ENCODE measurements at regions not wholly inside any gene's neighbourhood (a gene's known extent, or its start where the extent isn't known, plus 50 kb on each side); places are given as distances from the start of the nearest gene placed in this dataset.

- no peak for DNase-seq
Measured at GRCh38 chr7:125098377-125098970, 168.8 kb upstream of the POT1 start.

DNA sequence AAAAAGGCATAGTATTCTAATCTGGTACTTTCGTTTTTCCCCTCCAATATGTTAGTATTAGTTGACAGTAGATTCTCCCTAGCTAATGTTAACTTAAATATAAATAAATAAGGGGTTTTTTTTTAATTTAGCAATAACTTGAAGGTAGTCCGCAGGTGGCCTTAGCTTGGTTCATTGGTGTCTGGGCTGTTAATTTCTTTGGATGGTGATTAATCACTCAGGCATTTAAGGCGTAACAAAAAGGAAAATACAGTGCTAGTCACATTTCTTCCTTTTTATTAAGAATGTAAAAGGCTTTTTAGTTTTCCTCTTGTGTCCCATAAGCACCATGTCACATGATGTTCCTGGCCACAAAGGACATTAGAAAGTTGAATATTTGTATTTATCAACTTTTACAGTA, 161.0 kb upstream of the POT1 start:
- DNase-seq, result no peak

GRCh38 chr7:125089171-125089570, 159.5 kb upstream of the POT1 start:
- DNase-seq, result no peak

- DNase-seq, result no peak
Measured at GRCh38 chr7:125088555-125088954, 158.9 kb upstream of the POT1 start.

DNA sequence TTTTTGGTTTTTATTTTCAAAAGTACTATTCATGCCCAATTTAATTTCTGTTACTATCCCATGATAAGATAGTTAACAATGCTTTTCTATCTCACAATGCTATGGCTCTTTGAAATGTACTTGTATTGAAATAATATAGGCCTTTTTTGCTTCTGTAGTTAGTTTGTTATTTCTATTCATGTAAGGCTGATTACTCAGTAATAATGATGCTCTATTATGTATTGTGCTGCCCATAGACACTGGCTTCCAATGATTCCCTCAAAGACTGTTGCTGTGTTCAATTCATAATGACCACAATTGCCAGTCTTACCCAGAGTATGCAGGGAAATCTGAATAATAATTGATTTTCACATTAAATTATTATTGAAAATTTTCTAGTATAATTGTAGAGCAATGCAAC, 155.5 kb upstream of the POT1 start:
- no peak for DNase-seq

- DNase-seq, result no peak
Measured at GRCh38 chr7:125084196-125084595, 154.6 kb upstream of the POT1 start.

DNA sequence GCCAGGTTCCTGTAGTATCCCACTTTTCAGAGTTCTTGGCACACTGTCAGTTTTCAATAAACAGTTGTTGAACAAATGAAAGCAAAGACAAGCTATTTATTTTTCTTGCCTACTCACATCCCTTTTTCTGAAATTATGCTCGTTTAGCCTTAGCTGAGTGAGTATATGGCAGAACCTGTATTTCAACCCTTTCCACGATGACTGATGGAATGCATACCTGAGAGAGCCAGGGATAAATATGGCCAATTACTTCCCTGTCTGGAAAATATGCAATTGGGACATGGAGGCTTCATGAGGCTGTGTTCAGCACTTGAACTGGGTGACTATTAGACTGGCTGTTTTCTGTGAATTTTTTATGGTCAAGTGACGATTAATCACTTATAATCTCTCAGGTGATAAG, 144.5 kb upstream of the POT1 start:
- no peak for DNase-seq

DNA sequence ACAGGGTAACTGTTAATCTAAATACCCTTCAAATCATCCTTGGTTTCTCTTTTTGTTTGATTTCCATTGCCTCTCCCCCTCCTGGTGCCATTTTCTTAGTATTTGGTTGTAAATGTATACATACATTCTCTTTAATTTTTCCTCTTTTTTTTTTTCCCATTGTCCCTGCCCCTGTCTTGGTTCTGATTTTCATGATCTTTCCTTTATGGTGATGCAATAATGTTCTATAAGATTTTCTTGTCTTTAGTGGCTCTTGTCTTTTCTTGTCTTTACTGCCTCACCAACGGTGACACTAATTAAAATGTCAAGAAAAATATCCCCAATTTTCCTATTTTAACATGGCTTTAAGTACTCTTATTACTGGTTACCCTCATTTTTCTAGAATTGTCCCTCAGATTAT, 135.9 kb upstream of the POT1 start:
- no peak for DNase-seq

- no peak for DNase-seq
Measured at GRCh38 chr7:125065001-125065400, 135.4 kb upstream of the POT1 start.

DNA sequence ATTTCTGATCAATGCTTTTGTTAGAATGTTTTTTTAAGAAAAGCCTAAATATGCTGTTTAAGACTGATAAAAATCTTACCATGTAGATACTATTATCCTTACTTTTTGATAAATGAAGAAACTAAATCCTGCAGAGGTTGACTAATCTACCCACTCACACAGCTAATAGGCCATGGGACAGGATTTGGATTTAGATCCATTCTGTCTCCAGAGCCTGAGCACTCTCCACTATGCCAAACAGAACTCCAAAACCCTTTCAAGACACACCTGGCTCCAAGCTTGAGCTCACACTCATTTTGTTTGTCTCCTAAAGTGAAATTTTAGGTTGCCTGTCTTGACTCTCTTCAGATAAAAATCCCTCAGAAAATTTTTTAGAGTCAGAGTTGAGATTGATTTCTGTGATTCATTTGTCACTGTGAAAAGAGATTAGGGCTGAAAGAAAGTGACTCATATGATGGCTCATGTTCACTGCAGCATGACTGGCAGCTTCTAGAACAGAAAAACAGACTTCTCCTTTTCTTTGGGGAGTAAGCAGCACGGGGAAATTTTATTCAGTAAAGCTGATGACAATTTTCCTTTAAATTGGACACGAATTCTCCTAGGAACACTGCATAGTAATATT, 132.3 kb upstream of the POT1 start:
- no peak for DNase-seq

- DNase-seq, result peak; percentile 17
Measured at GRCh38 chr7:125061083-125061745, 131.6 kb upstream of the POT1 start.

- DNase-seq, result peak; percentile 30
Measured at GRCh38 chr7:125059861-125060456, 130.3 kb upstream of the POT1 start.

DNA sequence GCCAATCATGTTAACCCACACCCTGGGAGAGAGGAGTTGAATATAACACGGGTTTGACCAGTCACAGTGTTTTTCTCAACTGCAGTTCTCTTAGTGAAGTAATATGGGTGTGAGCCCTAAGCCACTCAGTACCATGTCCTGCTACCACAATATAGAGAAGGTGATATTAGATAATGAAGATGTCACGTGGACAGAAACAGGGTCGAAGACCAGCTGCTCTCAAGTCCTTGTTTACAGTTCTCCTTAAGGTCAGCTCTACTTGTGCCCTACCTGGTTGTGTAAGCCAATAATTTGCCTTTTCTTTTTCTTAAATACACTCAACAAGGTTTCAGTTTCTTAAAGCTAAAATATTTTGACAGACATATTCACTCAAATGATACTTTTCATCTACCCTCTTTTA, 128.3 kb upstream of the POT1 start:
- DNase-seq, result no peak

- DNase-seq, result no peak
Measured at GRCh38 chr7:125055376-125055775, 125.8 kb upstream of the POT1 start.

DNA sequence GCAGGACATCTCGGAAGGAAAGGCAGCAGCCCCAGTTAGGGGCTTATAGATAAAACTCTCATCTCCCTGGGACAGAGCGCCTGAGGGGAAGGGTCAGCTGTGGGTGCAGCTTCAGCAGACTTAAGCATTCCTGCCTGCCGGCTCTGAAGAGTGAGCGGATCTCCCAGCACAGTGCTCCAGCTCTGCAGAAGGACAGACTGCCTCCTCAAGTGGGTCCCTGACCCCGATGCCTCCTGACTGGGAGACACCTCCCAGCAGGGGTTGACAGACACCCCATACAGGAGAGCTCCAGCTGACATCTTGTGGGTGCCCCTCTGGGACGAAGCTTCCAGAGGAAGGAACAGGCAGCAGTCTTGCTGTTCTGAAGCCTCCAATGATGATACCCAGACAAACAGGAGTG, 117.1 kb upstream of the POT1 start:
- no peak for DNase-seq

DNA sequence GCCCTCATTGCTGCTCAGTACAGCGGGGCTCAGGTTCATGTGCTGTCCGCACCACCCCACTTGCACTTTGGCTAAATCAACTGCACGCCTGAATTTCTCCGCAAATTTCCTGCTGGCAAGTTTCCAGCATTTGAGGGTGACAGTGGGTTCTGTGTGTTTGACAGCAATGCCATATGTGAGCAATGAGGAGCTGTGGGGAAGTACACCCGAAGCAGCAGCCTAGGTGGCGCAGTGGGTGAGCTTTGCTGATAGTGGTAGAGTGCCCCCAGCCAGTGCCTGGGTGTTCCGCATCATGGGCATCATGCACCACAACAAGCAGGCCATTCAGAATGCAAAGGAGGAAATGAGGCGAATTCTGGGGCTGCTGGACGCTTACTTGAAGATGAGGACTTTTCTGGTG, 103.9 kb upstream of the POT1 start:
- no peak for DNase-seq

DNA sequence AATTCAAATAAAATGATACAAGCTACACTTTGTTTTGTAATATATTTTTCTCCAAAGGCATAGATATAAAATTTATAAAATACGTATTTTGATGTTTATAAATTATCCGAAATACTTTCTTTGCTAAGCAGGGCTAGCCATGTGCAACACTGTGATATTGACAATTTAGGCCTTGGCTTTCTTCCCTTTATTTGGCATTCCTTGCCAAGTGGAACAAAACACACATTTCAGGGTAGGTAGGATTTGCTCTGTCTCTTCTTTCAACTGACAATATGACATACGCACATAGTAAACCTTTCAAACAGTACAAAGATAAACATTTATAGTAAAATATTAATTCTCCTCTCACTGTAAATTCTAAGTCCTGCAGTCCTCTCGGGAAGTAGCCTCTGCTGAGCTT, 103.3 kb upstream of the POT1 start:
- DNase-seq, result no peak

DNA sequence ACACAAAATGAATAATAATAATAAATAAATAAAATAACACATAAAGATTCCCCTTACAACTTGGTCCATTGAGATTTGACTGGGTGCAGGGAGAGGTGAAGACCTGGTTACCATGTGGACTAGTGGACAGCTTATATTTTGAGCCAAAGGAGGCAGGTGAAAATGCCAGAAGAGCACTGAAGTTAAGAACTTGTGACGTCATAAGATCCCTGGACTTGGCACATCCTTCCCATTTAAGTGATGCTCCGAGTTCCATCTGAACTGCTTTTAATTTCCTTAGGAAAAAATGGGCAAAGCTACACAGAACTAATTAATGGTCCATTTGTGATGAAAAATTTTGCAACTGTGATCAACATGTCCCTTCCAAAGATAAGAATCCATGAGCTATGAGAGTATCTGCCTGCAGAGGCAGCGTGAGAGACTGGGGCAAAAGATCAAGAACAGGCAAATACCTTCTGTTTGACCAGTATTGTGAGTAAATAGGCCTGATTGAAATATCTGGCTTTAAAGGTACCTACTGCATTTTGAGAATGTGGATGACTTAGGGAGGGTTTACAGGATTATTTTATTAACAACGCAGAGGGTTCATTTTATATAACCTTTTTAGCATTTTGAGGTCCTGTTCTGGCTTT, 101.2 kb upstream of the POT1 start:
- DNase-seq, result no peak

- DNase-seq, result no peak
Measured at GRCh38 chr7:125025620-125026019, 96.0 kb upstream of the POT1 start.

- no peak for DNase-seq
Measured at GRCh38 chr7:125020801-125021200, 91.2 kb upstream of the POT1 start.

GRCh38 chr7:125010540-125010939, 80.9 kb upstream of the POT1 start:
- no peak for DNase-seq

GRCh38 chr7:124996778-124997177, 67.2 kb upstream of the POT1 start:
- no peak for DNase-seq

DNA sequence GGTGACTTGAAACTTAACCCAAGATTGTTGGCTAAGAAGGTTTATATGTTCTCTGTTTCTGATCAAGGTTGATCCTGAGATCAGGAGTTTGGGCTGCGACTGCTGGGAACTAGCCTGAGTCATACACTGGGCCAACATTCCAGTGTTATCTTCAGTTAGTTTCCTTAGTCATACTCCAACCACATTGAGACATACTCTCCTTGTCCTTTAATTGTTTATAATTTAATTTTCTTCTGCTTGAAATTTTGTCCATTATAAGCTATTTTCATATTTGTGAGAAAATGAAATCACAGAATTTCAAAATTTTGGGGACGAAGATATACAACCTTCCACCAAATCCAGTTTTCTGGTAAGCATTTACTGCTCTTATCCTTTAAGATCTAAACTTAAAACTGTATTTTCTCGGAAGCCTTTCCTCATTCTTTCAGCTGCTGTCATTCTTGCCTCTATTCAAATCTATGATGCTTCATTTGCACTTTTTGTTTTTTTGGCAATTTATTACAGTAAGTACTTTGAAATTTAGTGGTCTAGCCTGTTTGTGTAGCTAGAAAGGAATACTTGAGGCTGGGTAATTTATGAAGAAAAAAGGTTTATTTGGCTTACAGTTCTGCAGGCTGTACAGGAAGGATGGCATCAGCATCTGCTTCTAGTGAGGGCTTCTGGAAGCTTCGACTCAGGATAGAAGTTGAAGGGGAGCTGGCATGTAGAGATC, 63.4 kb upstream of the POT1 start:
- DNase-seq, result no peak

Measured in DMS 273 treated with DMSO at 0.1 percent for 48 hours (cell line).